Endothelial cell of umbilical vein (primary cell): ENCODE measurements at regions not wholly inside any gene's neighbourhood (a gene's known extent, or its start where the extent isn't known, plus 50 kb on each side); places are given as distances from the start of the nearest gene placed in this dataset.

Experiments
- BruUV-seq: library from RNA; stranded (reverse); fragments of 400-500 nt; replicated peaks from 2 replicates; lab custom pipeline; 2021; lab: Mats Ljungman, UMichigan
- CTCF ChIA-PET: fragments of 300-600, 350-600 bp; sonication (Branson Sonifier 250); formaldehyde crosslinking; loops from one replicate; lab custom pipeline; 2021; ENCODE audit warnings: antibody characterized with exemption, inconsistent platforms; lab: Charles Lee
- POLR2A ChIA-PET: fragments of 300-600, 350-600 bp; sonication (Branson Sonifier 250); formaldehyde crosslinking; loops from one replicate; lab custom pipeline; 2021; ENCODE audit warnings: antibody characterized with exemption, inconsistent platforms; lab: Charles Lee
- DNase-seq: peaks from one replicate; pipeline ENCODE4 v3.0.0-alpha.2; 2011; ENCODE audit warnings: low read depth, low spot score
- FAIRE-seq: peaks from 2 replicates; lab custom pipeline; 2011; peaks lifted over from hg19 to GRCh38; lab: Jason Lieb, UNC
- H2AFZ ChIP-seq: 2 replicates; pipeline ENCODE4 v1.6.0; 2012; ENCODE audit warnings: low read depth, low read length, control low read depth, inconsistent platforms
- H3K27ac ChIP-seq: 2 replicates; pipeline ENCODE4 v1.5.1; 2011; ENCODE audit warnings: low read depth, mild to moderate bottlenecking, control low read depth, low read length, moderate library complexity; ENCODE audit not compliant: insufficient read depth
- H3K27me3 ChIP-seq, 2 experiments: 2 replicates each; pipeline versions ENCODE4 v1.6.0 to v1.6.1; 2011; ENCODE audit warnings: low read length in 2 of 2, mixed read lengths in 1 of 2; ENCODE audit not compliant: control insufficient read depth in 2 of 2, insufficient read depth in 2 of 2
- H3K36me3 ChIP-seq, 2 experiments: 2 replicates in 1 of 2; 3 replicates in 1 of 2; pipeline ENCODE4 v1.5.1; 2011; ENCODE audit warnings: low read length in 2 of 2, mild to moderate bottlenecking in 1 of 2, moderate library complexity in 1 of 2; ENCODE audit not compliant: control insufficient read depth in 2 of 2, insufficient read depth in 2 of 2; ENCODE audit errors: extremely low read depth in 1 of 2
- H3K4me1 ChIP-seq: 3 replicates; pipeline ENCODE4 v1.5.1; 2011; ENCODE audit warnings: mild to moderate bottlenecking, low read length; ENCODE audit not compliant: control insufficient read depth, insufficient read depth; ENCODE audit errors: extremely low read depth
- H3K4me2 ChIP-seq: 2 replicates; pipeline ENCODE4 v1.6.1; 2011; ENCODE audit warnings: low read length, control low read depth, mixed read lengths; ENCODE audit not compliant: insufficient read depth
- H3K4me3 ChIP-seq, 3 experiments: fragments of 200-600 bp in 1 of 3; sonication (generic), shearing (Covaris generic) in 1 of 3; replicated peaks in 1 of 3; 2 replicates each; pipeline ENCODE4 v1.5.1; 2011 to 2016; ENCODE audit warnings: control low read depth in 3 of 3, low read length in 3 of 3, mild to moderate bottlenecking in 2 of 3, inconsistent platforms in 1 of 3, low read depth in 1 of 3, moderate library complexity in 1 of 3; ENCODE audit not compliant: insufficient read depth in 1 of 3
- H3K79me2 ChIP-seq: 2 replicates; pipeline ENCODE4 v1.6.0; 2012; ENCODE audit warnings: low read length, inconsistent platforms; ENCODE audit not compliant: control insufficient read depth, insufficient read depth
- H3K9ac ChIP-seq: replicated peaks from 2 replicates; pipeline ENCODE3; 2011; ENCODE audit warnings: low read length, control low read depth; ENCODE audit not compliant: insufficient read depth; ENCODE audit errors: extremely low read depth
- H3K9me1 ChIP-seq: replicated peaks from 3 replicates; pipeline ENCODE4 v1.6.0; 2011; ENCODE audit warnings: mild to moderate bottlenecking, low read length; ENCODE audit not compliant: control insufficient read depth, insufficient read depth; ENCODE audit errors: extremely low read depth
- H3K9me3 ChIP-seq: replicated peaks from 2 replicates; pipeline ENCODE4 v1.5.1; 2012; ENCODE audit warnings: low read length, inconsistent platforms; ENCODE audit not compliant: control insufficient read depth, insufficient read depth
- H4K20me1 ChIP-seq: replicated peaks from 2 replicates; pipeline ENCODE3; 2011; ENCODE audit warnings: mild to moderate bottlenecking, low read length; ENCODE audit not compliant: control insufficient read depth, insufficient read depth; ENCODE audit errors: extremely low read depth
- EZH2 ChIP-seq: IDR thresholded peaks from 2 replicates; pipeline ENCODE4 v1.6.1; 2012; ENCODE audit warnings: borderline replicate concordance, low read depth, mild to moderate bottlenecking, moderate library complexity, low read length, inconsistent platforms; ENCODE audit not compliant: severe bottlenecking
- FOS ChIP-seq: IDR thresholded peaks from 2 replicates; pipeline ENCODE4 v1.6.1; 2011; ENCODE audit warnings: mild to moderate bottlenecking, low read length, moderate library complexity, borderline replicate concordance; ENCODE audit not compliant: insufficient read depth
- JUN ChIP-seq: IDR thresholded peaks from 2 replicates; pipeline ENCODE4 v1.6.1; 2011; ENCODE audit warnings: borderline replicate concordance, low read depth; ENCODE audit not compliant: insufficient read length, insufficient read depth
- MYC ChIP-seq: IDR thresholded peaks from one replicate; pipeline ENCODE4 v1.6.1; 2011; ENCODE audit warnings: mild to moderate bottlenecking, low read depth, low read length
- POLR2A ChIP-seq: IDR thresholded peaks from 2 replicates; pipeline ENCODE4 v1.6.1; 2012; ENCODE audit warnings: low read depth, mild to moderate bottlenecking, control low read depth, low read length
- POLR2AphosphoS5 ChIP-seq: IDR thresholded peaks from 2 replicates; pipeline ENCODE4 v1.6.1; 2012; ENCODE audit warnings: low read depth, mild to moderate bottlenecking, control low read depth, low read length, moderate library complexity; ENCODE audit not compliant: insufficient read depth
- dilution Hi-C: fragments of 300-500 bp; cut with MboI; formaldehyde crosslinking; loops from one replicate; pipeline ENCODE4 v1.15.0; 2019; ENCODE audit warnings: low sequenced_read_pairs; ENCODE audit not compliant: extremely low pct_ligation_motif_present
- intact Hi-C: fragments of 100-400 bp; cut with micrococcal nuclease; formaldehyde crosslinking; loops from one replicate; pipeline ENCODE4 v1.10.0; 2022
- TF ChIP-seq, protein P1 (sequence below), 2 donors: IDR thresholded peaks; 1 replicate in 1 of 2; 2 replicates in 1 of 2; pipeline ENCODE4 v1.5.1; 2011; ENCODE audit warnings: low read length in 2 of 2, mild to moderate bottlenecking in 2 of 2, moderate library complexity in 2 of 2, control low read depth in 1 of 2, inconsistent platforms in 1 of 2, low read depth in 1 of 2; ENCODE audit not compliant: insufficient read depth in 1 of 2; ENCODE audit errors: extremely low read depth in 1 of 2

DNA sequence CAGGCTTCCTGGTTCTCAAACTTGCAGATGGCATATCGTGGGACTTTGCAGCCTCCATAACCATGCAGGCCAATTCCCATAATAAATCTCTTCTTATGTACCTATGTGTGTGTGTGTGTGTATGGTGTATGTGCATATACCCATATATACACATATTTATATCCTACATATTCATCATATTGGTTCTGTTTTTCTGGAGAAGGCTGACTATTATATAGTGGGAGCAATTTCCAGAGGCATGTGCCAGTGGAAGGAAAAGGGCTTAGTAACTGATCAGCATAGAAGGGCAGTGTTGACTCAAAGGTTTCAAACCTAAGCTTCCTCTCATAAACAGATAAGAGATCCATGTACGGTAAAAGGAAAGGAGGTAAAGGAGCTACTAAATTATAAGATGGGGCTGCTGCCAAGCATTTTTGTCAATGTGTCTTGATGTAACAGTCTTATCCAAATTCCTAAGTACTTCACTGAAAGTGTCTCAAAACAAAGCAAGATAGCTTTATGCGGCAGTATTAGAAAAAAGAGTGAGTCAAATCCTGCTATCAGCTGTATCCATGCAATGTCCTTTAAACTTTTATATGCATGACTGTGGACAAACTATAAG lies 432.1 kb downstream of the TBC1D4 start:
- dilution Hi-C loops (no loop called here), intact Hi-C loops (no loop called here)
- H3K4me1 ChIP-seq: no peaks in the 10 kb centered on the region
- H3K27me3 ChIP-seq: no peaks in the 10 kb centered on the region
- no peak overlapping the region for H3K4me3 ChIP-seq
- H3K9ac ChIP-seq: no peak overlapping the region
- H4K20me1 ChIP-seq: no peaks in the 10 kb centered on the region
- FAIRE-seq (no peak), DNase-seq (no peak)
- H3K36me3 ChIP-seq: no peaks in the 10 kb centered on the region
- TF ChIP-seq POLR2A: no peak
- no peak for TF ChIP-seq POLR2AphosphoS5
- no peak for TF ChIP-seq FOS
- H3K9me3 ChIP-seq: no peaks in the 10 kb centered on the region
- H2AFZ ChIP-seq: no peak overlapping the region
- CTCF ChIA-PET: interaction anchor here (1.2 kb wide), 1 partner anchor 170 kb away, joined by 3 read pairs; no protein-coding TSS in a partner anchor
- no peak overlapping the region for H3K27ac ChIP-seq
- H3K4me2 ChIP-seq: no peak overlapping the region
- POLR2A ChIA-PET: no interaction called here
- BruUV-seq: no TSS peak
- no peaks in the 10 kb centered on the region for H3K9me1 ChIP-seq
- no peaks in the 10 kb centered on the region for H3K79me2 ChIP-seq

DNA sequence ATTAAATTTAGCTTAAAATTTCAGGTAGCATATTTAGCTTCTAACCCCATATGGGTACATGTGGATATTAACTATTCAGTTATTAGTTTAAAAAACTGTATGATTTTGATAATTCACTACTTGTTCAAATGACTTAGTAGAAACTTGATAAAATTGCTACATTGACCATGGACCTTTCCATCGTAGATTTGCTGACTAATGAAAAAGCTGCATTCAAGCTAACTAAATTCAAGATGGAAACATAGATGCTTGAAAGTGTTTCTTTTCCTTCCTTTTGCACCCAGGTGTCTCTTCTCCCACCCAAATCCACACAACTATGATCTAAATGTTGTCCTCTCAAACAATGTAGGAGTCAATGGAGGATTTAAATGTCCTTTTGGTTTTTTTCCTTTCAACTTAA lies 439.2 kb downstream of the TBC1D4 start:
- dilution Hi-C loops: no loop called here
- intact Hi-C loops: no loop called here
- DNase-seq: no peak
- ChIA-PET POLR2A (no interaction called here), CTCF (no interaction called here)
- Histone ChIP-seq H3K9me3 (no peaks in the 10 kb centered on the region), H3K4me2 (no peak overlapping the region), H3K36me3 (no peaks in the 10 kb centered on the region), H3K4me1 (no peaks in the 10 kb centered on the region), H3K4me3 (no peak overlapping the region), H4K20me1 (no peaks in the 10 kb centered on the region), H3K9ac (no peak overlapping the region), H3K9me1 (no peaks in the 10 kb centered on the region), H3K27me3 (no peaks in the 10 kb centered on the region), H3K27ac (no peak overlapping the region), H3K79me2 (no peaks in the 10 kb centered on the region), H2AFZ (no peak overlapping the region)
- no TSS peak for BruUV-seq
- TF ChIP-seq POLR2A (no peak), EZH2 (no peak), MYC (no peak), FOS (no peak), JUN (no peak)
- TF ChIP-seq, protein P1, sequence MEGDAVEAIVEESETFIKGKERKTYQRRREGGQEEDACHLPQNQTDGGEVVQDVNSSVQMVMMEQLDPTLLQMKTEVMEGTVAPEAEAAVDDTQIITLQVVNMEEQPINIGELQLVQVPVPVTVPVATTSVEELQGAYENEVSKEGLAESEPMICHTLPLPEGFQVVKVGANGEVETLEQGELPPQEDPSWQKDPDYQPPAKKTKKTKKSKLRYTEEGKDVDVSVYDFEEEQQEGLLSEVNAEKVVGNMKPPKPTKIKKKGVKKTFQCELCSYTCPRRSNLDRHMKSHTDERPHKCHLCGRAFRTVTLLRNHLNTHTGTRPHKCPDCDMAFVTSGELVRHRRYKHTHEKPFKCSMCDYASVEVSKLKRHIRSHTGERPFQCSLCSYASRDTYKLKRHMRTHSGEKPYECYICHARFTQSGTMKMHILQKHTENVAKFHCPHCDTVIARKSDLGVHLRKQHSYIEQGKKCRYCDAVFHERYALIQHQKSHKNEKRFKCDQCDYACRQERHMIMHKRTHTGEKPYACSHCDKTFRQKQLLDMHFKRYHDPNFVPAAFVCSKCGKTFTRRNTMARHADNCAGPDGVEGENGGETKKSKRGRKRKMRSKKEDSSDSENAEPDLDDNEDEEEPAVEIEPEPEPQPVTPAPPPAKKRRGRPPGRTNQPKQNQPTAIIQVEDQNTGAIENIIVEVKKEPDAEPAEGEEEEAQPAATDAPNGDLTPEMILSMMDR (IDR thresholded peaks at IDR 0.05; ENCODE audit: extremely low read depth in 1 of 2, insufficient read depth in 1 of 2, low read depth in 1 of 2, low read length in 2 of 2): no peak
- FAIRE-seq: no peak
